GM18867 (cell line): ENCODE measurements at regions not wholly inside any gene's neighbourhood (a gene's known extent, or its start where the extent isn't known, plus 50 kb on each side); places are given as distances from the start of the nearest gene placed in this dataset.
A peak's percentile ranks its signal among the peaks of the same experiment; 100 is the strongest.
"Not testable (repeated sequence)": the region's sequence is repeated elsewhere in the genome, so short reads cannot be mapped to it uniquely, and the experiment has no call there.

Experiments used
- ATAC-seq: cut with Tn5 transposase; IDR thresholded peaks from one replicate; pipeline ENCODE4 v1.9.1; 2021; ENCODE audit warnings: mild to moderate bottlenecking, moderate library complexity; ENCODE audit not compliant: unreplicated experiment

DNA sequence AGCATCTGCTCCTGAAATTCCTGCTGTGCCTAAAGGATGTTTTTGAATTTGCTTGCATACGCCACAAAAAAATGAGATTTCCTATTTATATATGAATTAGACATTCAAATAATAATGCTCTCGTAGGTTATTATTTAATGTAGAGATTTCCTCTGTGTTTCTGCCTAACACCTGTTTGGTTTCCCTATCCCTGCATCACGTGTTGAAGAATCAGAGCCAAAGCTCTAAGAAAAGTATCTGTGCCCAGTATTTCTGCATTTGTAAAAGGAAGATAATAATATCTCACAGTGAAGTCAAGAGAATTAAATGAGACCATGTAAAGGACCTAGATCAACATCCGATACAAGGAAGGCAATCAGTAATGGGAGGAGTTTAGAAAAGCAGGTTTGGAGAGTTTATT, 179.5 kb downstream of the HNRNPD start:
- no peak for ATAC-seq

DNA sequence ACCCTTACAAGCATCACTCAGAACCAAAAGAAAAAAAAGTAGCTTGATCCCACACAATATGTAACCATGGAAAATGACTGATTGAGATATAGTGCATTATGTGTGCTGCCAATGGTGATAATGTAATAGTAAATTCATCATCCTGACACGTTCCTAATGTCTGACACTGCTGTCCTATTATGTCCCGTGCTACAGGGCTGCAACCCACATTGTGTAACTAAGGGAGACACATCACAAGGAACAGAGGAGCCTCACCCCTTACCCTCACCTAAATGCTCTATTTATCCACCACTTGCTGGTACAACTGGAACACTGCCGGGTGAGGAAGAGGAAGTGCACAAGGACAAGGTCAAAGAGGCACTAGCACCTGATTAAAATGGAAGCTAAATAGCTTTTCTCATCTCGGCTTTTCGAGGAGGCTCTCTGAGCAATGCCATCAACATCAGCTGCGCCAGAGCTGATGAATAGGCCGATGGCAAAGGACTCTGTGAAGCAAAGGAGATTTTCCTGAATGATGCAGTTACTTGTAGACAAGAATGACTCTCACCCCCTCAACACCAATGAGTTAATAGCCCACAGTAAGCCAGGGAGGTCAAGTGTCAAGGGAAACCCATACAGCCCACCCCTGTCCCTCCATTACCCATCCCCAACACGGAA, 181.6 kb downstream of the HNRNPD start:
- ATAC-seq, result no peak

DNA sequence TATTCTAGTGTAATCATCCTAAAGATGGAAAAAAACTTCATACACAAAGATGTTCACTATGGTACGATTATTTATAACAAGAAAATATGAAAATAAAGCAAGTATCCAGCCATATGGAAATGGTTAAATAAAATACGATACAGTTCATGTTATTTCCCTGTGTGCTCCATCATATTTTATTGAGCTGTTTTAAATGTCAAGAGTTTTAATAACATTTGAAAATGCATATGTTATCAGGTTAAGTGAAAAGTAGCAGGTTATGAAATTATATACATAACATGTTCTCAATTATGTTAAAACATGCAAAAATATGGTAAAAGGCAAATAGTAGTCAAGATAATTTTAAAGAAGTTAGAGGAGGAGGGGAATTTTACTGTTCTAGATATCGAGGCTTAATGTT, 192.0 kb downstream of the HNRNPD start:
- no peak for ATAC-seq

DNA sequence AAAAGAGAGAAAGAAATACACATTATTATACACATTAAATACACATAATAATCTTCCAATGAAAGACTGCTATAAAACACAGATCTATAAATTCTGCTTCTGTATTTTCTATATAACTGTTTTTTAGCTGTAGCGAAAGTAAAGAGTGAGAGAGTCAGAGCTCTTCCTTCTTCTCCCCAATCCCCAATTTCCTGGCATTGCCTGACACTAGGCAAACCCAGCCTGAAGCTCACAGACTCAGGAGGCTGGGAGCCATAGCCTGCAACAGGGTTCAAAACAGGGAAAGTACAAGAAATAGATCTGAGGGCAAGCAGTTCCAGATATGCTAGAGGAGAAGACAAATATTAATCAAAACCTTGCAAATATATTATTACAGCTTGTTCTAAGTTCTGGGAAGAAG, 201.6 kb downstream of the HNRNPD start:
- no peak for ATAC-seq

DNA sequence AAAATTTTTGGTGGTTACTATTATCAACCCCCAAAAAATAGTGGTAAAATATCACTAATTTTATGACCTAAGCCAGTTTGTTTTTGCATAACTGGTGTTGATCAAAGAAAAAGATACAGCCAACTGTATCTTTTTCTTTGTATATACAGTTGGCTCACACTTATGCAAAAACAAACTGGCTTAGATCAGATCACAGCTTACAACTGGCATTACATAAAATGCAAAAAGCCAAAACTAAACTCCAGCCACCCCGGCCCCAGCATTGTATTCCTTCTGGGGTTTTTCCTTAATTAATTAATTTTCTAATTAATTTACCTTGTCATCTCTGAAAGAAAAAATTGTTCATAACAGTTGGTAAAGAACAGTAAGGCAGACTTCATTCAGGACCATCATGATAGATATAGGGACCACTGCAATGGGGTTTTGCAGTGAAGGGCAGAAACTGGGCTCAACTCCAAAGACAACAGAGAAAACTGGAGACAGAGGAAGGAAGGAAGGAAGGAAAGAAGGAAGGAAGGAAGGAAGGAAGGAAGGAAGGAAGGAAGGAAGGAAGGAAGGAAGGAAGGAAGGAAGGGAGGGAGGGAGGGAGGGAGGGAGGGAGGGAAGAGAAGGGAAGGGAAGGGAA, 202.1 kb downstream of the HNRNPD start:
- ATAC-seq, result no peak

DNA sequence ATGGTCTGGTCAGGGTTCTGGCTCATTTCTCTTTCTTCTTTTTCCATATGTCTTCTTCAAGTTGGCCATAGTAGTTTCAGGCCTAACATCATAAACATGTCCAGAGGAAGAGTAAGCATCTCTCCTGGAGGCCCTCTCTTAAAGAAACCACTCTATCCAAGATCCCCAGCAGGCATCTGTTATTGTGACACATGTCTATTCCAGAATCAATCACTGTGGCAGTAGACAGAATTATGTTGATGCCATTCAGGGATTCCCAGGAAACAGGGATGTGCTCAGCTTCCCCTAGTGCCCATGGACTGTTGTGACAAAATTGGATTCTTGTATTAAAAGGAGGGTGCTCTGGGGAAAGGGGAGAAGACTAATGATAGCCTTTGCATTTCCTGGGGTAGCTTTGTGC, 224.0 kb downstream of the HNRNPD start:
- no peak for ATAC-seq

DNA sequence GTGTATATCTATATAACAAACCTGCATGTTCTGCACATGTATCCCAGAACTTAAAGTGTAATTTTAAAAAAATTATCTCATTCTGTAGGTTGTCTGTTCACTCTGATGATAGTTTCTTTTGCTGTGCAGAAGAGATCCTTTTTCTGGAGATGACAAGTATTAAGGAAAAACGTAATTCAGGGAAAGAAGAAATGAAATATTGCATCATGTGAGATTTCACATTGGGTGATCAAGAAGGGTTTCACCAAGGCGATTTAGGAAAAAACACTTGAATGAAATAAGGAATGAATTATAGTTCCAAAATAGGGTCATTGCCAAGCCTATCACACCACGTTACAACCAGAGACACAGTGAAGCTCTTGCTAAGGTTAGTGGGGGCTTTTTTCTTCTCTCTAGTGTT, 227.9 kb downstream of the HNRNPD start:
- ATAC-seq, result no peak

DNA sequence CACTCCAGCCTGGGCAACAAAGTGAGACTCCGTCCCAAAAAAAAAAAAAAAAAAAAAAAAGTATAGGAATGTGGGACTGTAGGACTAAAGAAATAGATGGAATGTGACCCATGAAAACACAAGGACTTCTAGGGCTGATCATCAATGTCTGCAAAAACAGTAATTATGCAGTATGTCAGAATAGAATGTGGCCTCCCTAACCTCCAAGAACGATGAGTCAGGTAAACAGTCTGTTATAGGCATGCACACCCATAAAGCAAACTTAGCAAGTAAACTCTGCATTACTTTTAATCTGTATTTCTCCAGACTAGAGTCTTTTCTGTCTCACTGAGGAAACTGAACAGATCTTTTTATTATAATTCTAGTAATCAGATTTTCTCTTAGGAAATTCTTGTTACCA, 233.4 kb downstream of the HNRNPD start:
- no peak for ATAC-seq

DNA sequence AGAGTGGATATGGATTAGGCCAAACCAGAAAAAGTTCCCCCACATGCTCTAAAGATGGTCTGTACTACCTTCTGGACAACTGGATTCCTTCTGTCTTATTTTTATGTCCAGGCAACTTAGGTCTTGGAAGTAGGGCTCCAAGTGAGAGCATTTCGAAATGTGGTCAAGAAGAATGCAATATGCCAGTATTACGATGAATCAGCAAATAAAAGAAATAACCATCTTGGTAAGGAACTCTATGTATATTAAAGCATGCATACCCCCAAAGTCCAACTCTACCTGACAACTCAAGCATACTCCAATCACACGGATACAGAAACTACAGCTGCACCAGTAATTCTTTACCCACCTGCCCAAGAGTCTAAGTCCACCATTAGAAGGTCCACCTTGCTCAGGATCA, 234.5 kb downstream of the HNRNPD start:
- no peak for ATAC-seq

DNA sequence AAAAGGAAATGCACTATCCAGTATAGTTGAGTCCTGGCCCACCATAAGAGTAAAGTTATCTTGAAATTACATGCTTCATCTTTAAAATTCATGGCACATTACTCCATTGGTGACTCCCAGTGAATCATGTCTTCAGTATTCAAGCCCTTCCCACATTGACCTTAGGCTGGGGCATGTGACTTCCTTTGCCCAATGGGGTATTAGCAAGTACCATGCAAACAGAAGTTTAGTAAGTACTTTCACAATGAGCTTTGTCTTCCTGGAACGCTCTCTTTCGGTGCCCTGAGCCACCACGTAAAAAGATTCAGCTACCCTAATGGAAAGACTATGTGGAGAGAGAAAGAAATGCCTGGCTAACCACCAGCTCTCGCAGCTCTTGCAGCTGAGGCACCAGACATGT, 235.4 kb downstream of the HNRNPD start:
- no peak for ATAC-seq

DNA sequence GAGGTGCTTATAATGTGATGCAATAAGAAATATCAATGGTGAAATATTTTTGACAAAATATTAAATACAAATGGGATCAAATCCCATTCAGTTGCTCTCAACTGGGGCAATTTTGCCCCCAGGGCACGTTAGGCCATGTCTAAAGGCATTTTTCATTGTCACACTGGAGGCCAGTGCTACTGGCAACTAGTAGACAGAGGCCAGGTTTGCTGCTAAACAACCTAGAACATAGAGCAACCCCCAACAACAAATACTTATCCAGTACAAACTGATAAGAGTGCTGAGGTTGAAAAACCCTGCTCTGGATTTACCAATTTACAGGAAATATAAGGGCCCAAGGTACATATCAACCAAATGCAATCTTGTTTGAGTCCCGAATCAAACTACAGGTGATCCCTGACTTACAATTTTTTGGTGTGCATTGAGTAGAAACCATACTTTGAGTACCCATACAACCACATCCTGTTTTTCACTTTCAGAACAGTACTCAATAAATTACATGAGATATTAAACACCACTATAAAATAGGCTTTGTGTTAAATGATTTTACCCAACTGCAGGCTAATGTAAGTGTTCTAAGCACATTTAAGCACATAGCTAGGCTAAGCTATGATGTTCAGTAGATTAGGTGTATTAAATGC, 237.5 kb downstream of the HNRNPD start:
- peak; percentile 66 for ATAC-seq

DNA sequence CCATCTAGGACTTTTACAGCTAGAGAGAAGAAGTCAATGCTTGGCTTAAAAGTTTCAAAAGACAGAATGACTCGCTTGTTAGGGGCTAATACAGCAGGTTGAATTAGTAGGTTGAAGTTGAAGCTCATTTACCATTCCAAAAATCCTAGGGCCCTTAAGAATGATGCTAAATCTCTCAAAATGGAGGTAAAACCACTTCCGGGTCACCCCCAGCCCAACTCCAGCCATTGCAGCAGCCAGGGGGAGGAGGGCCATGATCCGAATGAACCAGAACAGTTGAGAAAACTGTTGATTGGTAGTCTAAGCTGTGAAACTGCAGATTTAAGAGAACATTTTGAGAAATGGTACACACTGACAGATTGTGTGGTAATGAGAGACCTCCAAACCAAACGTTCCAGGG, 245.4 kb downstream of the HNRNPD start:
- no peak for ATAC-seq

DNA sequence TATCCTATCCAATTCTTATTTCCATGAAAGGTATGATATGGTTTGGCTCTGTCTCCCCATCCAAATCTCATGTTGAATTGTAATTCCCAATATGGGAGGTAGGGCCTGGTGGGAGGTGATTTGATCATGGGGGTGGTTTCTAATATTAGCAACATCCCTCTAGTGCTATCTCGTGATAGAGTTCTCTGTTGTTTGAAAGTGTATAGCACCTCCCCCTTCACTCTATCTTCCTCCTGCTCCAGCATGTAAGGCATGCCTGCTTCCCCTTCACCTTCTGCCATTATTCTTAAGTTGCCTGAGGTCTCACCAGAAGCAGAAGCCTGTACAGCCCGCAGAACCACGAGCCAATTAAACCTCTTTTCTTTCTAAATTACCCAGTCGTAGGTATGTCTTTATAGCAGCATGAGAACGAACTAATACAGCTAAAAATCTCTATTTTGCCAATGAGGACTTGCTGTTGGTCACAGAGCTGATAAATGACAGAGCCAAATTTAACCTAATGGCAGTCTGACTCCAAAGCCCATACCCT, 247.2 kb downstream of the HNRNPD start:
- no peak for ATAC-seq

DNA sequence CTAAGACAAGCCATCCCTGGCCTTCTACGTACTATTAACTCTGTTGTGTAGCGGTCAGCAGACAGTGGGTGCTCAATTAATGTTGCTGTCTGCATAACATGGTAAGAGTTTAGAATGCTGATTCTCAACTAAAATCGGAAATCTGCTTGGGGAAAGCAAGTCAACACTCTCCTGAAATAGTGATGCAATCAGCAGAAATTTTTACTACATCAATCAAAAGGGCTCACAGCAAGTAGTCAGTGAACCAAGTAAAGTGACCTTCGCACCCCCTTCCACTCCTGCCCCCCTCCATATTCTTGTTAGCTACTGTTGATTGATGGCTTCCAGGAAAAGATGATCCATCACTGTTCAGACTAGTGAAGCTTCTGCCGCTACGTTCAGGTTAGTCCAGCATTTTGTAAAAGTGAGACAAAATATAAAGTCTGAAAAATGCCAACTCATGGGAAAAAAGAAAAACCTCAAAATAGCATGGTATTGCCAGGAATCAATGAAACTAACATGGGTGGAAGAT, 247.9 kb downstream of the HNRNPD start:
- no peak for ATAC-seq

DNA sequence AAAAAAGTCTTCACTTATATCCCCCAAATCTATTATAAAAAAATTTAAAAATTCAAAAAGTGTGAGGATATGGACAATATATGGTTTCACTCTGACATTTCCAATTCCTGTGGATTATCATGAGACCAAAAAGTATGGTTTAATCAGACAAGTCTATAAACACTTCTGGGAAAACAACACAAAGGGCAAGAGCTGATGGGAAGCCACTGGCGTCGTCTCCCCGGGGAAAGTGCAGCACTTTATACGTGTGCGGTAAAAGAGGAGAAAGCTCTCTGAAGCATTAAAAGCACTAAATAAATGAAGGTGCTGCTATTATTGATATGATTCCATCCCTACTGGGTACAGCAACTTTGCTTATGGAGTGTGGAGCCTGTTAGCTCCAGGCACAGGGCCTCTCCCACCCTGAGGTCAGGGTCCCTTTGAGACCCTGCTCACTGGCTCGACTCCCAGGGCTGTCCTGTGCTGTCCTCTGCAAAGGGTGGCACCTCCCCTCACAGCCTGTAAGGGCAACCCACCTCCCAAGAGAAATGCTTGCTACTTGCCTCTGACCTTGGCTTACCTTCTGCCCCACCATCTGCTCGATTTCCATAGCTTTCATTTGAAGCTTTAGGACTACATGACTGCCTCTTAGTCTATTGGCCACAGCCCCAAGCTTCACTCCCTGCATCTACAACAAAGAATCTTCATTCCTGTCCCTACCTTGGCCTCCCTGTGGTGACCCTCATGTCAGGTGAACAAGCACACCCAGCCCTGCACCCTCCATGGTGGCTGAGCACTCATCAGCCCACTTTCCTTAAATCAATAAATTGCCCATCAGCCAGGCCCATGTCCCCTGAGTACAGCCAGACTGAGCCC, 248.6 kb downstream of the HNRNPD start:
- ATAC-seq, result no peak

DNA sequence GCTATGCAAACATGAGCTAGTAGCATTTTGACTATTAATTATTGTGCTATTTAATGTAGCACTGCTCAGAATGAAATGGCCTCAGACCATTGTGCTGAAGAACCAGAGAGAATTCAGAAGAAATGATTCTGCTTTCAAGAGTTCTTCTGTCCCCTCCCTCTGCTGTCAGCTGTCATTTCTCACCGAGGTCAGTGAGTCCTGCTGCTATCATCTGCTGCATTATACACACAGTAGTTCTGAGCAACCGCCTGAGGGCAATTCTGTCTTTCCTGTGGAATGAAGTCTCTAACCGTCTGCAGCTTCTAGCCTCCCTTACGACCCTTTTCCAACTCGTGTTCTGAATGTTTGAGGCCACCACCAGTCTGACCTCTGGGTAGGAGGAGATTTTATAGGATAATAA, 249.4 kb downstream of the HNRNPD start:
- no peak for ATAC-seq

DNA sequence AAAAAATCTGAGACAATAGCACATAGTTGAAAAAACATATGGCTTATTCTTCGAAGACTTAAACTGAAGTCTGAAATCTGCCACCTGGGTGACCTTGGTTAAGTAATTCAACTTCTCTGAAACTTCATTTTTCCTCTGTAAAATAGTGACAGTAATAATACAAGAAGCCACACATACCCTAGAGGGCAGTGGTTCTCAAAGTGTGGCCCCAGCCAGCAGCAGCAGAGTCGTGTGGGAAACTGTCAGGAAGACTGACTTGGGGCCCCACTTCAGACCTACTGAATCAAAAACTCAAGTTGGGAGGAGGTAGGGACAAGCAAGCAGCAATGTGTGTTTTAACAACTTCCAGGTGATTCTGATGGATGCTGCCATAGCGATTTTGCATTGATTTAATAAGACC, 249.9 kb downstream of the HNRNPD start:
- no peak for ATAC-seq

DNA sequence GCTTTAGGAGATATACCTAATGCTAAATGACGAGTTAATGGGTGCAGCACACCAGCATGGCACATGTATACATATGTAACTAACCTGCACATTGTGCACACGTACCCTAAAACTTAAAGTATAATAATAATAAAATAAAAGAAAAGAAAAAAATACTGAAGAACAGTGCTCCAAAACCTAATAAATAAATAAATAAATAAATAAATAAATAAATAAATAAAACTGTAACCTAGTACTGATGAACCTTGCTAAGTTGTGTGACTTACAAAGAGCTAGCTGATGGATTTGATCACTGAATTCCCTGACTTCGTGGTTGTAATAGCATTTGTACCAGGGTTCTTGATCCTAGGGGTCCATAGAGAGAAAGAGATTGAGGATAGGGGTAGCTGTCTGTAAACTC, 258.6 kb downstream of the HNRNPD start:
- not testable (repeated sequence) for ATAC-seq

DNA sequence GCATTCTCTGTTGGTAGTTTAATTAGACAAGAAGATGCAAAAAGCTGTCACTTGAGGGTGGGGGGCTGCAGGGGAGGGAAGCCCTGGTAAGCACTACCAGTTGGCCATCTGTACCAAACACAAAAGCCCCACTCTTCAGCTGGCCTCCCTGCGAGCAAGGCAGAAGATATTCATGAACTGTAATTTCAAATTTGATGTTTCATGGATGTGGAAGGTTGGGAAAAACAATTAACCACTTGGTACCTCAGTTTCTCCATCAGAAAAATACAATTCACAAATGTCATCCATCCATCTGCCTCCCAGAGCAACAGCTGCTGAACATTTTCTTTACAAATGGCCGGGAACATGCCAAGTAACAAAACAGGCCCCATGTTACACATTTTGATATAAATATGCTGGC, 265.3 kb downstream of the HNRNPD start:
- ATAC-seq, result no peak

DNA sequence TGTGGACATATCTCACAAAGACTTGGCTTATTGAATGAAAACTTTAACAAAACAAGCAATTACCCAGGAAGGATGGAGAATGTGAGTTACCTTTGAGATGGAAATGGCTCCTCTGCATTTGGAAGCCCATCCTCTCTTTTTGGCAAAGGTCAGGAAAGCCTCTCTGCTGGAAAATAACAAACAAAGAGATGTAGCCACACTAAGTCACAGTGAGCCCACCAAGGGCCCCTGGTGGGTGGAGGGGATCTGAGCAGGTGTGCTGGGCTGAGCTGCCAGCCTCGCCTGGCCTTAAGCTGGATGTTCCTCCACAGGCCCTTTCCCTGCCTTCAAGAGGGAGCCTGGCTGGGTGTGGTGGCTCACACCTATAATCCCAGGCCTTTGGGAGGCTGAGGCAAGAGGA, 269.2 kb downstream of the HNRNPD start:
- ATAC-seq, result no peak

DNA sequence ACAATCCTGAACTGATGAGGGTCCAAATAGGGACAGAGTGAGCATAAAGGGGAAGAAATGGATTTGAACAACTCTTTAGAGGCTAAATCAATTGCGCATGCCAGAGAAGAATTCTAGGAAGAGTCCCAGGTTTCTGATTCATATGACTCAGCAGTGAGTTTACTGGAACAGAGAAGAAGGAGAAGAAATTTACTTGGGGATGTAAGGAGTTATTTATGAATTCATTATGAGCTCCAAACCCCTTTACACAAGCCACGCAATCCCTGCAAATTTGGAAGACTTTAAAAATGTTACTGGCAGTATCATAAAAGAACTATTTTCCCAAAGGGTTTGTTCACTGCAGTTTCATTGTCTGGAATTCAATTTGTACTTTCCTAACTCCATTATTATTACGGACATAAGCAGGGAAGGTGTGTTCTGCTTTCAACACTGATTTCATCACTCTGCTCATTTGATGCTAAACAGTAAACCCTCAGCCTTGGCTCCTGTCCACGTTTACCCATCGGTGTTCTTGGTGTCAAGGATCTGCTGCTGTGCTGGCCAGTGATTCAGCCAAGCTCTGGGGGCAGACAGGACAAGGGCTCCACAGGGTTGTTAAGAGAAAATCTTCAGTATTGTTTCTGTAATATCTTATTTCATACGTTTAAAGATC, 273.7 kb downstream of the HNRNPD start:
- ATAC-seq, result no peak
